ENCODE measurements at regions not wholly inside any gene's neighbourhood (a gene's known extent, or its start where the extent isn't known, plus 50 kb on each side); places are given as distances from the start of the nearest gene placed in this dataset.
"Not testable (repeated sequence)": the region's sequence is repeated elsewhere in the genome, so short reads cannot be mapped to it uniquely, and the experiment has no call there.

GRCh38 chrX:138157850-138158249 lies 553.7 kb downstream of the FGF13 start:
- intact Hi-C loops (cut with DNase I; ENCODE audit: low total_unique reads), result no loop called here
- DNase-seq (ENCODE audit: low spot score in 2 of 2), result no peak
- TF ChIP-seq CTCF (IDR thresholded peaks at IDR 0.05) (no peak), POLR2A (IDR thresholded peaks at IDR 0.05) (no peak)
- no peak overlapping the region for H3K4me3 ChIP-seq (ENCODE audit: low read depth, poor library complexity, severe bottlenecking)
- WGBS, 2 donors, result 45 to 58% methylated on average over 2 of the region's 2 CpGs

- WGBS, 2 donors, result 8 to 12% methylated on average over 1 of the region's 1 CpG
- intact Hi-C loops (cut with DNase I; ENCODE audit: low total_unique reads), result no loop called here
- DNase-seq (ENCODE audit: low spot score in 2 of 2), result no peak
- H3K4me3 ChIP-seq (ENCODE audit: low read depth, poor library complexity, severe bottlenecking), result no peak overlapping the region
- TF ChIP-seq CTCF (IDR thresholded peaks at IDR 0.05), result no peak
- no peak for TF ChIP-seq POLR2A (IDR thresholded peaks at IDR 0.05)
These were observed 519.5 kb downstream of the FGF13 start for GRCh38 chrX:138191998-138192397.

- intact Hi-C loops (cut with DNase I; ENCODE audit: low total_unique reads), result no loop called here
- TF ChIP-seq CTCF (IDR thresholded peaks at IDR 0.05) (no peak), POLR2A (IDR thresholded peaks at IDR 0.05) (no peak)
These were observed 481.8 kb downstream of the FGF13 start for GRCh38 chrX:138229718-138230117.

GRCh38 chrX:138240266-138240665 lies 471.3 kb downstream of the FGF13 start:
- TF ChIP-seq POLR2A (IDR thresholded peaks at IDR 0.05), result no peak
- no peak for TF ChIP-seq CTCF (IDR thresholded peaks at IDR 0.05)
- intact Hi-C loops (cut with DNase I; ENCODE audit: low total_unique reads), result no loop called here
- WGBS, 2 donors, result 39 to 43% methylated on average over 2 of the region's 2 CpGs
- no peak overlapping the region for H3K4me3 ChIP-seq (ENCODE audit: low read depth, poor library complexity, severe bottlenecking)
- DNase-seq (ENCODE audit: low spot score in 2 of 2), result no peak

More at GRCh38 chrX:138229718-138230117, 481.8 kb downstream of the FGF13 start:
- WGBS, 2 donors, result 53 to 59% methylated on average over 2 of the region's 2 CpGs
- no peak overlapping the region for H3K4me3 ChIP-seq (ENCODE audit: low read depth, poor library complexity, severe bottlenecking)
- no peak for DNase-seq (ENCODE audit: low spot score in 2 of 2)

GRCh38 chrX:138254001-138254400 lies 457.5 kb downstream of the FGF13 start:
- 89 to 97% methylated on average over 3 of the region's 3 CpGs for WGBS, 2 donors
- DNase-seq (ENCODE audit: low spot score in 2 of 2), result no peak
- intact Hi-C loops (cut with DNase I; ENCODE audit: low total_unique reads), result no loop called here
- no peak overlapping the region for H3K4me3 ChIP-seq (ENCODE audit: low read depth, poor library complexity, severe bottlenecking)
- TF ChIP-seq CTCF (IDR thresholded peaks at IDR 0.05) (no peak), POLR2A (IDR thresholded peaks at IDR 0.05) (no peak)

GRCh38 chrX:138255373-138255772 lies 456.1 kb downstream of the FGF13 start:
- WGBS, 2 donors, result 72 to 74% methylated on average over 6 of the region's 6 CpGs

GRCh38 chrX:138264095-138264494 lies 447.4 kb downstream of the FGF13 start:
- WGBS, 2 donors, result 63 to 67% methylated on average over 5 of the region's 5 CpGs
- intact Hi-C loops (cut with DNase I; ENCODE audit: low total_unique reads); H3K4me3 ChIP-seq (ENCODE audit: low read depth, poor library complexity, severe bottlenecking); DNase-seq (ENCODE audit: low spot score in 2 of 2): not testable (repeated sequence)

More at GRCh38 chrX:138255373-138255772, 456.1 kb downstream of the FGF13 start:
- no peak for TF ChIP-seq CTCF (IDR thresholded peaks at IDR 0.05)
- TF ChIP-seq POLR2A (IDR thresholded peaks at IDR 0.05), result no peak
- H3K4me3 ChIP-seq (ENCODE audit: low read depth, poor library complexity, severe bottlenecking), result no peak overlapping the region
- intact Hi-C loops (cut with DNase I; ENCODE audit: low total_unique reads), result no loop called here
- no peak for DNase-seq (ENCODE audit: low spot score in 2 of 2)

Data from lower leg skin (tissue), 4 donors.